Type B pancreatic cell (in vitro differentiated cells): ENCODE measurements at regions not wholly inside any gene's neighbourhood (a gene's known extent, or its start where the extent isn't known, plus 50 kb on each side); places are given as distances from the start of the nearest gene placed in this dataset.

Experiments used
- DNase-seq: peaks from one replicate; pipeline ENCODE4 v3.0.0; 2021; ENCODE audit warnings: mixed read lengths; ENCODE audit not compliant: unreplicated experiment; ENCODE audit errors: extremely low spot score
- H3K27ac Mint-ChIP-seq: 2 replicates; pipeline ENCODE4 v1.8.0; 2021; ENCODE audit warnings: mild to moderate bottlenecking, mixed read lengths
- H3K27me3 Mint-ChIP-seq: 2 replicates; pipeline ENCODE4 v1.8.0; 2021; ENCODE audit warnings: mixed read lengths
- H3K36me3 Mint-ChIP-seq: 2 replicates; pipeline ENCODE4 v1.8.0; 2021; ENCODE audit warnings: mixed read lengths
- H3K4me1 Mint-ChIP-seq: one replicate; pipeline ENCODE4 v1.8.0; 2021; ENCODE audit warnings: mixed read lengths; ENCODE audit not compliant: unreplicated experiment
- H3K4me3 Mint-ChIP-seq: 2 replicates; pipeline ENCODE4 v1.8.0; 2021; ENCODE audit warnings: mild to moderate bottlenecking, mixed read lengths
- H3K9me3 Mint-ChIP-seq: 2 replicates; pipeline ENCODE4 v1.8.0; 2021; ENCODE audit warnings: mixed read lengths
- CTCF ChIP-seq: fragments of 200-600 bp; sonication (generic); conservative IDR thresholded peaks from 2 replicates; pipeline ENCODE4 v1.5.0; 2021; ENCODE audit warnings: antibody characterized with exemption, mild to moderate bottlenecking

GRCh38 chr2:221676566-221677172 is 104.6 kb upstream of the EPHA4 start:
- no peaks in the 10 kb centered on the region for H3K9me3 Mint-ChIP-seq
- no peak for DNase-seq
- no peaks in the 10 kb centered on the region for H3K4me1 Mint-ChIP-seq
- H3K27ac Mint-ChIP-seq = no peak overlapping the region
- no peak for TF ChIP-seq CTCF
- H3K36me3 Mint-ChIP-seq = no peaks in the 10 kb centered on the region
- H3K4me3 Mint-ChIP-seq = no peak overlapping the region
- H3K27me3 Mint-ChIP-seq = peaks cover 18% of the 10 kb centered on the region

GRCh38 chr2:221675201-221675908 is 103.3 kb upstream of the EPHA4 start:
- Mint-ChIP-seq H3K9me3 (no peaks in the 10 kb centered on the region), H3K4me3 (no peak overlapping the region), H3K27me3 (peaks cover 18% of the 10 kb centered on the region), H3K4me1 (no peaks in the 10 kb centered on the region), H3K27ac (no peak overlapping the region), H3K36me3 (no peaks in the 10 kb centered on the region)
- TF ChIP-seq CTCF = no peak
- DNase-seq = no peak

GRCh38 chr2:221674446-221674845 is 102.3 kb upstream of the EPHA4 start:
- H3K27me3 Mint-ChIP-seq = peaks cover 18% of the 10 kb centered on the region

GRCh38 chr2:221673248-221673647 is 101.1 kb upstream of the EPHA4 start:
- no peak overlapping the region for H3K27ac Mint-ChIP-seq
- H3K4me3 Mint-ChIP-seq = no peak overlapping the region
- no peak for TF ChIP-seq CTCF
- DNase-seq = no peak
- H3K9me3 Mint-ChIP-seq = no peaks in the 10 kb centered on the region
- H3K27me3 Mint-ChIP-seq = peaks cover 14% of the 10 kb centered on the region
- no peaks in the 10 kb centered on the region for H3K36me3 Mint-ChIP-seq
- no peaks in the 10 kb centered on the region for H3K4me1 Mint-ChIP-seq

More at GRCh38 chr2:221674446-221674845, 102.3 kb upstream of the EPHA4 start:
- peak; percentile 9 for TF ChIP-seq CTCF
- no peak for DNase-seq
- no peak overlapping the region for H3K4me3 Mint-ChIP-seq
- H3K36me3 Mint-ChIP-seq = no peaks in the 10 kb centered on the region
- H3K4me1 Mint-ChIP-seq = no peaks in the 10 kb centered on the region
- H3K27ac Mint-ChIP-seq = no peak overlapping the region
- H3K9me3 Mint-ChIP-seq = no peaks in the 10 kb centered on the region

GRCh38 chr2:221671515-221671914 is 99.4 kb upstream of the EPHA4 start:
- TF ChIP-seq CTCF = no peak
- H3K27me3 Mint-ChIP-seq = peaks cover 12% of the 10 kb centered on the region
- no peak for DNase-seq
- no peaks in the 10 kb centered on the region for H3K4me1 Mint-ChIP-seq
- no peaks in the 10 kb centered on the region for H3K36me3 Mint-ChIP-seq
- H3K27ac Mint-ChIP-seq = no peak overlapping the region
- no peaks in the 10 kb centered on the region for H3K9me3 Mint-ChIP-seq
- H3K4me3 Mint-ChIP-seq = no peak overlapping the region
